ENCODE measurements at regions not wholly inside any gene's neighbourhood (a gene's known extent, or its start where the extent isn't known, plus 50 kb on each side); places are given as distances from the start of the nearest gene placed in this dataset.

DNA sequence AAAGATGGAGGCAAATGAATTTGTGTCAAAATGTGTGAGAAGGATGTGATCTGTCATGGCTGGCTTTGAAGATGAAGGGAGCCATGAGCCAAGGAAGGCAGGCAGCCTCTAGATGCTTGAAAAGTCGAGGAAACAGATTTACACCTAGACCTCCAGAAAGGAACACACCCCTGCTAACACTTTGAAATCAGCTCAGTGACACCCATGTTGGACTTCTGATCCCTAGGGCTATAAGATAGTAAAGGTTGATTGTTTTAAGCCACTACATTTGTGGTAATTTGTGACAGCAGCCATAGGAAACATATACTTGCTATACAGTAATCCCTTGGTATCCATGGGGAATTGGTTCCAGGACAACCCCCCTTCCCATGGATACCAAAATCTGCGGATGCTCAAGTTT, 80.5 kb upstream of the DYRK2 start:
- no peaks in the 10 kb centered on the region for H3K36me3 Mint-ChIP-seq (ENCODE audit: insufficient read depth, unreplicated experiment)
- no peak for DNase-seq
- H3K36me3 ChIP-seq (ENCODE audit: control insufficient read depth, insufficient read depth, low read length): no peaks in the 10 kb centered on the region
- H3K27ac Mint-ChIP-seq (ENCODE audit: unreplicated experiment): no peak overlapping the region
- H3K4me3 Mint-ChIP-seq (ENCODE audit: unreplicated experiment): no peak overlapping the region
- ChIA-PET POLR2A (no interaction called here), CTCF (no interaction called here)
- TF ChIP-seq, protein P1, sequence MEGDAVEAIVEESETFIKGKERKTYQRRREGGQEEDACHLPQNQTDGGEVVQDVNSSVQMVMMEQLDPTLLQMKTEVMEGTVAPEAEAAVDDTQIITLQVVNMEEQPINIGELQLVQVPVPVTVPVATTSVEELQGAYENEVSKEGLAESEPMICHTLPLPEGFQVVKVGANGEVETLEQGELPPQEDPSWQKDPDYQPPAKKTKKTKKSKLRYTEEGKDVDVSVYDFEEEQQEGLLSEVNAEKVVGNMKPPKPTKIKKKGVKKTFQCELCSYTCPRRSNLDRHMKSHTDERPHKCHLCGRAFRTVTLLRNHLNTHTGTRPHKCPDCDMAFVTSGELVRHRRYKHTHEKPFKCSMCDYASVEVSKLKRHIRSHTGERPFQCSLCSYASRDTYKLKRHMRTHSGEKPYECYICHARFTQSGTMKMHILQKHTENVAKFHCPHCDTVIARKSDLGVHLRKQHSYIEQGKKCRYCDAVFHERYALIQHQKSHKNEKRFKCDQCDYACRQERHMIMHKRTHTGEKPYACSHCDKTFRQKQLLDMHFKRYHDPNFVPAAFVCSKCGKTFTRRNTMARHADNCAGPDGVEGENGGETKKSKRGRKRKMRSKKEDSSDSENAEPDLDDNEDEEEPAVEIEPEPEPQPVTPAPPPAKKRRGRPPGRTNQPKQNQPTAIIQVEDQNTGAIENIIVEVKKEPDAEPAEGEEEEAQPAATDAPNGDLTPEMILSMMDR (IDR thresholded peaks at IDR 0.05; ENCODE audit: insufficient read depth in 1 of 2, low read depth in 1 of 2, low read length in 1 of 2, severe bottlenecking in 1 of 2, unreplicated experiment in 1 of 2): no peak
- H3K27me3 ChIP-seq (replicated peaks; ENCODE audit: control insufficient read depth, insufficient read depth, low read length): no peaks in the 10 kb centered on the region
- intact Hi-C loops (cut with micrococcal nuclease; ENCODE audit: unreplicated experiment): no loop called here
- peaks cover 10% of the 10 kb centered on the region for H3K27me3 Mint-ChIP-seq (ENCODE audit: insufficient read depth, unreplicated experiment)
- peaks cover 11% of the 10 kb centered on the region for H3K9me3 Mint-ChIP-seq (ENCODE audit: unreplicated experiment)
- no TSS peak for BruUV-seq (replicated peaks)
- H3K9me3 ChIP-seq: no peaks in the 10 kb centered on the region
- no peaks in the 10 kb centered on the region for H3K4me1 Mint-ChIP-seq (ENCODE audit: low read depth, unreplicated experiment)
- no peak overlapping the region for H3K4me3 ChIP-seq (ENCODE audit: low read depth, low read length)
- H3K4me1 ChIP-seq: no peaks in the 10 kb centered on the region

- Histone ChIP-seq H3K27me3 (replicated peaks; ENCODE audit: control insufficient read depth, insufficient read depth, low read length) (no peaks in the 10 kb centered on the region), H3K4me1 (no peaks in the 10 kb centered on the region), H3K9me3 (no peaks in the 10 kb centered on the region), H3K4me3 (ENCODE audit: low read depth, low read length) (no peak overlapping the region), H3K36me3 (ENCODE audit: control insufficient read depth, insufficient read depth, low read length) (no peaks in the 10 kb centered on the region)
- ChIA-PET CTCF (no interaction called here), POLR2A (no interaction called here)
- intact Hi-C loops (cut with micrococcal nuclease; ENCODE audit: unreplicated experiment): no loop called here
- peaks cover 10% of the 10 kb centered on the region for H3K27me3 Mint-ChIP-seq (ENCODE audit: insufficient read depth, unreplicated experiment)
- H3K9me3 Mint-ChIP-seq (ENCODE audit: unreplicated experiment): peaks cover 4% of the 10 kb centered on the region
- TF ChIP-seq, protein P1 (IDR thresholded peaks at IDR 0.05; ENCODE audit: insufficient read depth in 1 of 2, low read depth in 1 of 2, low read length in 1 of 2, severe bottlenecking in 1 of 2, unreplicated experiment in 1 of 2): no peak
- H3K27ac Mint-ChIP-seq (ENCODE audit: unreplicated experiment): no peak overlapping the region
- no peak for DNase-seq
- no peaks in the 10 kb centered on the region for H3K4me1 Mint-ChIP-seq (ENCODE audit: low read depth, unreplicated experiment)
- H3K36me3 Mint-ChIP-seq (ENCODE audit: insufficient read depth, unreplicated experiment): no peaks in the 10 kb centered on the region
- no peak overlapping the region for H3K4me3 Mint-ChIP-seq (ENCODE audit: unreplicated experiment)
- BruUV-seq (replicated peaks): no TSS peak
Measured at GRCh38 chr12:67572492-67572891, 76.1 kb upstream of the DYRK2 start.

- H3K9me3 ChIP-seq: no peaks in the 10 kb centered on the region
- Mint-ChIP-seq H3K4me1 (ENCODE audit: low read depth, unreplicated experiment) (no peaks in the 10 kb centered on the region), H3K4me3 (ENCODE audit: unreplicated experiment) (no peak overlapping the region), H3K27me3 (ENCODE audit: insufficient read depth, unreplicated experiment) (peaks cover 10% of the 10 kb centered on the region), H3K36me3 (ENCODE audit: insufficient read depth, unreplicated experiment) (no peaks in the 10 kb centered on the region), H3K9me3 (ENCODE audit: unreplicated experiment) (peaks cover 9% of the 10 kb centered on the region), H3K27ac (ENCODE audit: unreplicated experiment) (no peak overlapping the region)
- TF ChIP-seq, protein P1 (IDR thresholded peaks at IDR 0.05; ENCODE audit: insufficient read depth in 1 of 2, low read depth in 1 of 2, low read length in 1 of 2, severe bottlenecking in 1 of 2, unreplicated experiment in 1 of 2): no peak
- intact Hi-C loops (cut with micrococcal nuclease; ENCODE audit: unreplicated experiment): no loop called here
- H3K27me3 ChIP-seq (replicated peaks; ENCODE audit: control insufficient read depth, insufficient read depth, low read length): no peaks in the 10 kb centered on the region
- no TSS peak for BruUV-seq (replicated peaks)
- ChIA-PET POLR2A (no interaction called here), CTCF (no interaction called here)
- H3K36me3 ChIP-seq (ENCODE audit: control insufficient read depth, insufficient read depth, low read length): no peaks in the 10 kb centered on the region
- H3K4me3 ChIP-seq (ENCODE audit: low read depth, low read length): no peak overlapping the region
- no peaks in the 10 kb centered on the region for H3K4me1 ChIP-seq
- DNase-seq: no peak
Measured at GRCh38 chr12:67573566-67573965, 75.0 kb upstream of the DYRK2 start.

Measured in Caco-2 (cell line).